Medulla oblongata (tissue), 1 donor: ENCODE measurements at regions not wholly inside any gene's neighbourhood (a gene's known extent, or its start where the extent isn't known, plus 50 kb on each side); places are given as distances from the start of the nearest gene placed in this dataset.

Experiments
- DNase-seq: peaks from one replicate; pipeline ENCODE4 v3.0.0-alpha.2; 2015; ENCODE audit errors: extremely low spot score

DNA sequence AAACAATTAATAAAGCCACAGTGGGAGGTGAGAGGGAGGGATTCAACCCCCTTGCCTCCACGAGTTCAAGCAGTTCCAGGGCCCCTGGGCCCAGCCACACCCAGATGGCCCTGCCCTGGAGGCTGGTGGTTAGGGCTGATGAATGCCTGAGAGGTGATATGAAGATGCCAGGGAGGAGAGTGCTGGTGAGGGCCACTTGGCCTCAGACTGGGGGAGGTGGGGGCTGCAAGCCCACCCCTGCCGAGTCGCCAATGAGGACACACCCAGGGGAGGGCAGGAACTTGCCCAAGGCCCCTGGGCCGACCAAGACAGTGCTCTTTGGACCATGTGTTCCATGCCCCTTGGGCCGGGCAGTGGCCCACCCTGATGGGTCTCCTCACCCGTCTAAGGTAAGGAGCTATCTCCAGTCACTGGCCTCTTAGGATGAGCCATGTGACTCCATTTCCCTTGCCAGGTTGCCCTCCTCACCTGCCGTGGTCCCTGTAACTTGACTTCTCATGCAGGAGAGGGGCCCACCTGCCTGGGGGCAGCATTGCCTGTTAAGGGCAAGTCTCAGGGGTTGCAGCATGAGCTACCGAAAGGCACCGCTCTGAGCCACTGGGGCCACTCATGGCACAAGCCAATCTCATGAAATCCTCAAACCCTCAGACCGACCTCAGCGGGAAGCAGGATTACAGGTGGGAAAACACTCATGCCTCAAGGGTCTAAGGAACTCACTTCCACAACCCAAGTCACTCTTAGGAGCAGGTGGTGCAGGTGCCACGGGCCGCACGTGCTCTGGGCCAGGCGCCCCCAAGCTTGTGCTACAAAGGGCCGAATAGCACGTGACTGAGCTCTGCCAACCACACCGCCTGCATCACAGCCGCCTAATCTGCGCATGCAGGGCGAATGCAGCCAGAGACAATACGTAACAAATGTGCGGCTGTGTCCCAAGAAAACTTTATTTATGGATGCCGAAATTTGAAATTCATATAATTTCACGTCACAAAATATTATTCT, 147.4 kb upstream of the MLN start:
- no peak for DNase-seq

GRCh38 chr6:33950472-33950881, 146.7 kb upstream of the MLN start:
- DNase-seq = no peak

DNA sequence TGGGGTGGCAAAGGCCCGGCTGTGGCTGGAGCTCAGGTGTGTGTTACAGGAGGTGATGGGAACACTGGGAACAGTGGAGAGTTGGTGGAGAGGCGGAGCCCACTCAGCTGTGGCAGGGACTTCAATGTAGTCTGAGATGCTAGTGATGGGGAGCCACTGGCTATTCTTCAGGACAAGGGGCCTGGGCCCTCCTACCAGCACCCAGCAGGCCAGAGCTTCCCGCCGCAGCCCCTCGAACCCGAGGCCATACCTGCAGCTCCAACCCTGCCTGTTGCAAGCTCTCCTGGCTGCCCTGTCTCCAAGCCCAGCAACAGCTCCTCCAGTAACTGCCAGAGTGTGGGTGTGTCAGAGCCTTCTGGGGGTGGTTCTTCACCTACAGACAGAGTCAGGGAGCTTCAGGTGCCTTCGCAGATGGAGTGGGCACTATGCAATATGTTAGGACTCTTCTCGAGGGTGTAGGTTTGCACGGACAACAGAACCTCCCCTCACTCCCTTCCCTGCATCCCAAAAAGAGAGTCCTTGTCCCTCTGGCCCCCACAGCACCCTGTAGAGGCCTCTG, 146.2 kb upstream of the MLN start:
- no peak for DNase-seq

- DNase-seq = no peak
Observed at GRCh38 chr6:33949111-33949510, 145.3 kb upstream of the MLN start.

DNA sequence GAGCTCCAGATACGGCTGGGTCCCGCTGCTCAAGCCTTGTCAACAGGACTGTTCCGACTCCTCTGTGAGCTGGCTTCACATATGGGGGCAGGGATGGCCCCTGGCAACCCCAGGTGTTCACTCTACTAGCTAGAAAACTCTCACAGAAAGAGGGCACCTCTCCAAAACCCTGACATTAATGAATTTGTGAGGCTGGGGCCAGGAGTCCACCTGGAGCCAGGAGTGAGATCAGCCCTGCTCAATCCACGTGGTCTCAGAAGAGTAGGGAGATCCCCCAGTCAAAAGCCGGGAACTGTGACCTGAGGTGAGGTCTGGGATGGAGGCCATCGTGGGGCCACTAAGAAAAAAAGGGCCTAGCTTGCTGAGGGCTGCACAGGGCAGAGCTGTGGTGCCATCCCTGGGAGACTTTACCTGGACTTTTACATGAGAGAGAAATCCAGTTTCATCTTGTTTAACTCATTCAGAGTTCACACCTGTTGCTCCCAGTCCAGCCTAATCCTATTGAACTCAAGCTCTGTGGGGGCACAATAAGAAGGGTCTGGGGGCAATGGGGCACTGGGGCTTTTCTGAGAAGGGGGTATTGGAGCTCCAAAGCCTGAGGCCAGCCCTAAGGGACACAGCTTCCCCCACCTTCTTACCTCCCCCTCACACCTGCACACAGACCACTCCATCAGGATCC, 144.3 kb upstream of the MLN start:
- no peak for DNase-seq

DNA sequence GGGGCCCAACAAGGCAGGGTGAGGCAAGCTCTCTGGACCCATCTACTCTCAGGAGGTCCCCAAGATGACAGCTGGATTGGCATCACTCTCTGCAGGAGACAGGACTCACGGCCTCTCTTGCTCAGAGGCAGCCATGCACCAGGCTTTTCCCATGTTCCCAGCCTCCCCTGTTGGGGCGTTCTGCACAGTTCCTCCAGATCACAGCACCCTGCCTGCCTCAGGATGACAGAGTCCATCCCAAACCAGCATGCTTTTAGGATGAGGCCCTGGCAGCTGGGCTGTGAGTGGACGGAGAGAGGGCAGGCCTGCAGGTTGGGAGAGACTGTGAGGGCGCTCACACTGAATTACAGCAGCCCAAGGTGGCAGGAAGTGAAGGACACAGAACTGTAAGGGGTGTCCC, 143.2 kb upstream of the MLN start:
- no peak for DNase-seq

- DNase-seq = no peak
Observed at GRCh38 chr6:33945931-33946330, 142.1 kb upstream of the MLN start.

DNA sequence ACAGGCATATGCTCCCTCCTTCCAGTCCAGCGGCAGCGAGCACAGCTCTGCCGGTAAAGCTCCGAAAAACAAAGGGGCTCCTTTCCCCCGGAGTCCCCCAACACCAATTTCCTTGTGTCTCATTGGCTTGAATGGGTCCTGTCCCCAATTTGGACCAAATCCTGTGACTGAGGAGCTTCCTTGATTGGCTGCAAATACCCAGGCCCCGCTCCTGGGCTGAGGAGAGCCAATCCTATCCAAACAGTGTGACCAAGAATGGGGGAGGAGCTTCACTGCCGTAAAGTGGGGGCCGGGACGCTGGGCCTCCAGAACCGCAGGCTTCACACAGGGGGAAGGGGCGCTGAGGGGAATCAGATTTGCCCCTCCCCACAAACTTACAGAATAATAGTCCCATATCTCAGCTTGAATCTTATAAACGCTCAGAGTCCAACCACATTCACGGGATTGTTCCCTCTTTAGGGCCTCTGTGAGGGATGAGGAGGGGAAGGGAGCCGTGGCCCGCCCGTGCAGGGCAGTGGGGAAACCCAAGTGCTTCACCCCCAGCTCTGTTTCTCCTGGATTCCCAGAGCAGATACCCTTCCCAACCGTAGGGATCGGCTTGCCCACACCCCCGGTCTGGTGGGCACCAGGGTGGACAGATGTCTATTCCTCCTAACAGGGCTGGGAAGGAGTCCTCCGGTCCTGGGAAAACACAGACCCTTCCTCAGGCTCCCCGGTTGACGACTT, 141.0 kb upstream of the MLN start:
- no peak for DNase-seq

- DNase-seq = no peak
Observed at GRCh38 chr6:33936886-33937285, 133.1 kb upstream of the MLN start.

DNA sequence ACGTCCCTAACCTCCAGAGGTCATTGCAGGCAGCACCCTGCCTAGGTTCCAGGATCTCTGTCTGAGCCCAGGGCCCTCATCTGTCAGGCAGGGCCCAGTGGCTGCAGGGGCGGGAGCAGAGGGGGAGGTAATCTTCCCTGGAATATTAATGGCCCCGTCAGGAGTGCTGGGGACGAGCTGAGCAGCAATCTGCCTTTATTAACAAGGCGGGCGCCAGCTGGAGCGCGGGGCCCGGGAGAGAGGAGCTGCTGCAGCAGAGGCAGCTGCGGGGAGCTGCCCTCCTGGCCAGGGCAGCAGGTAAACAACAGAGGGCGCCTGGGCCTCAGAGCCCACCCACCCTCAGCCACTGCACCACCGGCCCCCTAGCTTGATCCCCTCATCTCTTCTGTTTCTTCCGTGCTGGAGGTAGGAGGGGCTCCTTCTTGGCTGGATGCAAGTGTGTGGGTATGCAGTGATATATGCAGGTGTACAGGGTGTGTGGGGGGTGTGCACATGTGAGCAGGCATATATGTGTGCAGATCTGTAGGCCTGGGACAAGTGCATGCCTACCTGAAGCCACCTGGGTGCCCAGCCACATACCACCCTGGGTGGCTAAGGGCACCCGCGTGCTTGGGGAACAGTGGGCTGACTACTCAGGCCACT, 131.8 kb upstream of the MLN start:
- DNase-seq = no peak

DNA sequence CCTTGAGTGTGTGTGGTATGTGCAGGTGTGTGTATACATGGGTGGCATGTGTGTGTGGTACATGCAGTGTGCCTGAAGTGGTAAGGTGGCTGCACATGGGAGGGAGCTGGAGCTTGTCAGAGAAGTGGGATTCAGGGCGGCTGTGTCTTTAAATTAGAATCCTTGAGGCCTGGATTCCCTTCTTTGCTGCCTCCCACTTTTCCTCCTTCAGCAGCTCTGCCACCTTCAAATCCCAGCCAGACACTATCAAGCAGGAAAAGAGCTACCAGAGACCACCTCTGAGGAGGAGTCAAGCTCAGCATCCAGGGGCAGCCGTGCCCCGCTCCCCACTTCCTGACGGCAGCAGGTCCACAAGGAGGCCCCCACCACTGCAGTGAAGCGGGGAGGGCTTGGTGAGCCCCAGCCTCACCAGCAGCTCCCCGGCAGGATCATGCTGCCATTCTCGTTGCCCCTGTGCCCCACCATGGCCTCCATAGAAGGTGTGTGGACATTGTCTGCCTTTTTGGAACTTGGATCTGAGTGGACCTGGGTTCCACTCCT, 131.0 kb upstream of the MLN start:
- no peak for DNase-seq

GRCh38 chr6:33933101-33933500, 129.3 kb upstream of the MLN start:
- DNase-seq = no peak

DNA sequence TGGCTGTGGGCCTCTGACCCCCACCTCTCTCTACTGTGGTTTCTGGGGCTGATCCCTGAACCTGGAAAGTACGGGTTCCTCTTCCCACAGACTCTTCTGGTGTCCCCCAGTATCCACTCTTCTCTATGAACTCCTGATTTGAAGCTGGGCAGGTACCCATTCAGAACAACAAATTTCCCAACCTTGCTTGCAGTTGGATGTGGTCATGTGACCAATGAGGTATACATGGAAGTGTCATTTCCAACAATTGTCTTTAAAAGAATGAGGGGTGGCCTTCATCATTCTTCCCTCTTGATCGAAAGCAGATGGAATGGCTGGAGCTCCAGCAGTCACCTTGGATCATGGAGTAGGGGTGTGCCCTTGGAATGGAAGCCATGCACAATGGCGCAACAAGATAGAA, 128.0 kb upstream of the MLN start:
- no peak for DNase-seq

DNA sequence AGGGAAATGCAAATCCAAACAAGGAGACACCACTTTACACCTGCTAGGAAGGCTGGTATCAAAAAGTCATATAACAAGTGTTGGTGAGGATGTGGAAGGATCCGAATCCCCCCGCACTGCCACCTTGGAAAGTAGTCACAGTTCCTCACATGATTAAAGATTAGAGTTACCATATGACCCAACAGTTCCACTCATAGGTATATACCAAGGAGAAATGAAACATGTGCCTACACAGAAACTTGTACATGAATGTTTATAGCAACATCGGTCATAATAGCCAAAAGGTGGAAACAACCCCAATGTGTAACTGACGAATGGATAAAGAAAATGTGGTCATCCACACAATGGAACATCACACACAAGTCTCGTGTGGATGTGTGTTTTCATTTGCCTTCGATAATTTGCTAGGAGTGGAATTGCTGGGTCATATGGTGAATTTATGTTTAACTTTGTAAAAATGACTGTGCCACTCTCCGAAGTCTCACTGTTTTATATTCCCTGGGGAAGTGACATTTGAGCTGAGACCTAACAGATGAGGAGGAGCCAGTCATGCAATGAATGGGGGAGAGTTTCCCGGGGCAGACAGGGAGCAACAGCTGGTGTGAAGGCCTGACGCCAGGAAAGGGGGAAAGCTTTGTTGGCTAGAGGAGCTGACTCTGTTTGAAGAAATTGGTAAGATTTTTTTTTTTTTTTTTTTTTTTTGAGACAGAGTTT, 125.9 kb upstream of the MLN start:
- DNase-seq = no peak

DNA sequence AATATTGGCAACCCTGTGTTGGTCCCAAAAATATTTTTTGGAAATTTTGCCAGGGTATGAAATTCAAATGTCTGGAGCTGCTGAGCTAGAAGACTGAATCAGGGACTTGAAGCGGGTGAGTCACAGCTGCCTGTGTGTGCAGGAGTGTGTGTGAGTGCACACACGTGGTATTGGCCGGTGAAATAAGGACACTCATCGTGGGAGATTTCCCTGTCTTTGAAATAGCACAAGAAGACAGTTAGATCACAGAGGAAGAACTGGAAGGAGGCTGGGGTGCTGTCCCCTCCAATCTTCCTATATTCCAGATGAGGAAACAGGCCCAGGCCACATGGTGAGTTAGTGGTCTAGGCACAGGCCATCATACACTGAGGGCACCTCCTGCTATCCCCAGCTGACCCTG, 123.8 kb upstream of the MLN start:
- no peak for DNase-seq

DNA sequence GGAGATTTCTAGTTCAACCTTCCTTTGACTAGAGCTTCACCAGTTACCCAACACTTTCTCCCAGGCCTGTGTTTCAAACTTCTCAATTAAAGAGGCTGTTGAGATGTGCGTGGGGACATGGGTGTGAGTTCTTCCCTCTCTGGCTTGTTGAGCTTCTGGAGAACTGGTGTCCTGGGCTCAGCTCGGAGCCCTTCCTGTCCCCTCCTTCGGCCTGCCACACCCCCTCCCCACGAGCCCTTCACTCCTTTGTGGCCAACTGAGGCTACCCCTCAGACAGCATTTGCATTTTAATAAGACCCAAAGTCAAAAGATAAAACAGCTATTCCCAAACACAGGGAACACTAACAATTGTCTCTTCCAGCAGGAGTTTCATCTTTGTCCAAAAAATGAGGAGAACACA, 123.3 kb upstream of the MLN start:
- no peak for DNase-seq

GRCh38 chr6:33926451-33926850, 122.6 kb upstream of the MLN start:
- no peak for DNase-seq

- no peak for DNase-seq
Observed at GRCh38 chr6:33925936-33926335, 122.1 kb upstream of the MLN start.

DNA sequence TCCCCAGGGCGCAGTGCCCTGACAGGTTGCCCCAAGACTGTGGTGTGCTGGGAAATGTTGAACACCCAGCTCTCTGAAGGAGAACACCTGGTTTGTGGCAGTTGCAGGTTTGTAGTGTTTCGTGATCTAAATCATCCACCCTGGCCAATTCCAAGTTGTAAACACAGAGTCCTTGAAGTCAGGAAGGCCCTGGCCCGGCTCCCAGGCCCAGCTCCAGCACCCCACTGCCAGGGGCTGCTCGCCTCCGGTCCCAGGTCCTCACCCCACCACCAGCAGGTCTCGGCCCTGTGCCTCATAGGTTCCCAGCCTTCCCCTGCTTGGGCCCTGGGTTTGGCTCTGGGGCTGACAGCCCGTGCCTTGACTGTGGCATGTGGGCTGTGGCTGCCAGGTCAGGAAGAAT, 121.4 kb upstream of the MLN start:
- no peak for DNase-seq

DNA sequence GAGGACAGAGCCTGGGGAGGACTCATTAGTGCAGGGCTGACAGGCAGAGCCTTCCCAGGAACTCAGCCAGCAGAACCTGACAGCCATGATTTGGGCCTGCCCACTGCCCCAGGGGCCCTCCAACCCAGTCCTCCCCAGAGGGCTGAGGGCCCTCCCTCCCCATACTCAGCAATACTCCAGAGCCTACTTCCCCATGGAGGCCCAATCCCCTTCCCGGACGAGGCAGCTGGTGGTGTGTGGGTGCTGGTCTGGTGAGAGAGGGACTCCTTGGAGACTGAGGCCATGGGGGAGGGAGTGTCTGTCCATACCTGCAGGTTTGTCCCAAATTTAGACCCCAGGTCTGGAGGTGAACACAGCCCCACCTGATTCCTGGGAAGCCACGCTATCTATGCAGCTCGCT, 120.9 kb upstream of the MLN start:
- DNase-seq = no peak
